ENCODE measurements at regions not wholly inside any gene's neighbourhood (a gene's known extent, or its start where the extent isn't known, plus 50 kb on each side); places are given as distances from the start of the nearest gene placed in this dataset.

DNA sequence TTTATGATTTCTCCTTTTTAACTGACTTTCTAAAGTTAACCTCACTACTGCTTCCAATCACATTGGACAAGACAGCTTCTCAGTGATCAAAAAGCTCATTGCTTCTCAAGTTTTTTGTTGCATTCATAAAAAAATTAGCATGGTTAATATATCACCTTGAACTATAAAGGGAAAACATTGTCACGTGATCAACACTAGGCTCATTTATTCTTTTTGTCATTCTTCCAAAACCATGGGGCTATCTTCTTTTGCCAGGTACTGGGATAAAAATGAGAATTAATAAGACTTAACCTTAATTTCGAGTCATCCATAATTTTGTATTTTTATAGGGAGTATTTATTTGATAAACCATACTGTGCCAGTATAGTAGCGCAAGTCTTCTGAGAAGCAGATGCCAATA, 1105.9 kb upstream of the TENM3 start:
- TF ChIP-seq, protein P1, sequence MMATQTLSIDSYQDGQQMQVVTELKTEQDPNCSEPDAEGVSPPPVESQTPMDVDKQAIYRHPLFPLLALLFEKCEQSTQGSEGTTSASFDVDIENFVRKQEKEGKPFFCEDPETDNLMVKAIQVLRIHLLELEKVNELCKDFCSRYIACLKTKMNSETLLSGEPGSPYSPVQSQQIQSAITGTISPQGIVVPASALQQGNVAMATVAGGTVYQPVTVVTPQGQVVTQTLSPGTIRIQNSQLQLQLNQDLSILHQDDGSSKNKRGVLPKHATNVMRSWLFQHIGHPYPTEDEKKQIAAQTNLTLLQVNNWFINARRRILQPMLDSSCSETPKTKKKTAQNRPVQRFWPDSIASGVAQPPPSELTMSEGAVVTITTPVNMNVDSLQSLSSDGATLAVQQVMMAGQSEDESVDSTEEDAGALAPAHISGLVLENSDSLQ (IDR thresholded peaks at IDR 0.05): no peak
- no peak for TF ChIP-seq STAT1 (conservative IDR thresholded peaks at IDR 0.05)
- TF ChIP-seq, protein P2, sequence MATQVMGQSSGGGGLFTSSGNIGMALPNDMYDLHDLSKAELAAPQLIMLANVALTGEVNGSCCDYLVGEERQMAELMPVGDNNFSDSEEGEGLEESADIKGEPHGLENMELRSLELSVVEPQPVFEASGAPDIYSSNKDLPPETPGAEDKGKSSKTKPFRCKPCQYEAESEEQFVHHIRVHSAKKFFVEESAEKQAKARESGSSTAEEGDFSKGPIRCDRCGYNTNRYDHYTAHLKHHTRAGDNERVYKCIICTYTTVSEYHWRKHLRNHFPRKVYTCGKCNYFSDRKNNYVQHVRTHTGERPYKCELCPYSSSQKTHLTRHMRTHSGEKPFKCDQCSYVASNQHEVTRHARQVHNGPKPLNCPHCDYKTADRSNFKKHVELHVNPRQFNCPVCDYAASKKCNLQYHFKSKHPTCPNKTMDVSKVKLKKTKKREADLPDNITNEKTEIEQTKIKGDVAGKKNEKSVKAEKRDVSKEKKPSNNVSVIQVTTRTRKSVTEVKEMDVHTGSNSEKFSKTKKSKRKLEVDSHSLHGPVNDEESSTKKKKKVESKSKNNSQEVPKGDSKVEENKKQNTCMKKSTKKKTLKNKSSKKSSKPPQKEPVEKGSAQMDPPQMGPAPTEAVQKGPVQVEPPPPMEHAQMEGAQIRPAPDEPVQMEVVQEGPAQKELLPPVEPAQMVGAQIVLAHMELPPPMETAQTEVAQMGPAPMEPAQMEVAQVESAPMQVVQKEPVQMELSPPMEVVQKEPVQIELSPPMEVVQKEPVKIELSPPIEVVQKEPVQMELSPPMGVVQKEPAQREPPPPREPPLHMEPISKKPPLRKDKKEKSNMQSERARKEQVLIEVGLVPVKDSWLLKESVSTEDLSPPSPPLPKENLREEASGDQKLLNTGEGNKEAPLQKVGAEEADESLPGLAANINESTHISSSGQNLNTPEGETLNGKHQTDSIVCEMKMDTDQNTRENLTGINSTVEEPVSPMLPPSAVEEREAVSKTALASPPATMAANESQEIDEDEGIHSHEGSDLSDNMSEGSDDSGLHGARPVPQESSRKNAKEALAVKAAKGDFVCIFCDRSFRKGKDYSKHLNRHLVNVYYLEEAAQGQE (IDR thresholded peaks at IDR 0.05; ENCODE audit: low read depth, low read length): no peak
- TF ChIP-seq ESRRA (IDR thresholded peaks at IDR 0.05; ENCODE audit: low read length): no peak
- TF ChIP-seq CBX3 (IDR thresholded peaks at IDR 0.05; ENCODE audit: borderline replicate concordance, low read depth): no peak
- TF ChIP-seq, protein P3, sequence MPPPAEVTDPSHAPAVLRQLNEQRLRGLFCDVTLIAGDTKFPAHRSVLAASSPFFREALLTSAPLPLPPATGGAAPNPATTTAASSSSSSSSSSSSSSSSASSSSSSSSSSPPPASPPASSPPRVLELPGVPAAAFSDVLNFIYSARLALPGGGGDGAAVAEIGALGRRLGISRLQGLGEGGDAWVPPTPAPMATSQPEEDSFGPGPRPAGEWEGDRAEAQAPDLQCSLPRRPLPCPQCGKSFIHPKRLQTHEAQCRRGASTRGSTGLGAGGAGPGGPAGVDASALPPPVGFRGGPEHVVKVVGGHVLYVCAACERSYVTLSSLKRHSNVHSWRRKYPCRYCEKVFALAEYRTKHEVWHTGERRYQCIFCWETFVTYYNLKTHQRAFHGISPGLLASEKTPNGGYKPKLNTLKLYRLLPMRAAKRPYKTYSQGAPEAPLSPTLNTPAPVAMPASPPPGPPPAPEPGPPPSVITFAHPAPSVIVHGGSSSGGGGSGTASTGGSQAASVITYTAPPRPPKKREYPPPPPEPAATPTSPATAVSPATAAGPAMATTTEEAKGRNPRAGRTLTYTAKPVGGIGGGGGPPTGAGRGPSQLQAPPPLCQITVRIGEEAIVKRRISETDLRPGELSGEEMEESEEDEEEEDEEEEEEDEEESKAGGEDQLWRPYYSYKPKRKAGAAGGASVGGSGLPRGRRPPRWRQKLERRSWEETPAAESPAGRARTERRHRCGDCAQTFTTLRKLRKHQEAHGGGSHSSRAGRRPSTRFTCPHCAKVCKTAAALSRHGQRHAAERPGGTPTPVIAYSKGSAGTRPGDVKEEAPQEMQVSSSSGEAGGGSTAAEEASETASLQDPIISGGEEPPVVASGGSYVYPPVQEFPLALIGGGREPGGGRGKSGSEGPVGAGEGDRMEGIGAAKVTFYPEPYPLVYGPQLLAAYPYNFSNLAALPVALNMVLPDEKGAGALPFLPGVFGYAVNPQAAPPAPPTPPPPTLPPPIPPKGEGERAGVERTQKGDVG (CRISPR knock-in tag; IDR thresholded peaks at IDR 0.05): no peak
- TF ChIP-seq, protein P4, sequence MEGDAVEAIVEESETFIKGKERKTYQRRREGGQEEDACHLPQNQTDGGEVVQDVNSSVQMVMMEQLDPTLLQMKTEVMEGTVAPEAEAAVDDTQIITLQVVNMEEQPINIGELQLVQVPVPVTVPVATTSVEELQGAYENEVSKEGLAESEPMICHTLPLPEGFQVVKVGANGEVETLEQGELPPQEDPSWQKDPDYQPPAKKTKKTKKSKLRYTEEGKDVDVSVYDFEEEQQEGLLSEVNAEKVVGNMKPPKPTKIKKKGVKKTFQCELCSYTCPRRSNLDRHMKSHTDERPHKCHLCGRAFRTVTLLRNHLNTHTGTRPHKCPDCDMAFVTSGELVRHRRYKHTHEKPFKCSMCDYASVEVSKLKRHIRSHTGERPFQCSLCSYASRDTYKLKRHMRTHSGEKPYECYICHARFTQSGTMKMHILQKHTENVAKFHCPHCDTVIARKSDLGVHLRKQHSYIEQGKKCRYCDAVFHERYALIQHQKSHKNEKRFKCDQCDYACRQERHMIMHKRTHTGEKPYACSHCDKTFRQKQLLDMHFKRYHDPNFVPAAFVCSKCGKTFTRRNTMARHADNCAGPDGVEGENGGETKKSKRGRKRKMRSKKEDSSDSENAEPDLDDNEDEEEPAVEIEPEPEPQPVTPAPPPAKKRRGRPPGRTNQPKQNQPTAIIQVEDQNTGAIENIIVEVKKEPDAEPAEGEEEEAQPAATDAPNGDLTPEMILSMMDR (IDR thresholded peaks at IDR 0.05 in 2 of 3, conservative IDR thresholded peaks at IDR 0.05 in 1 of 3; ENCODE audit: control insufficient read depth in 2 of 3, extremely low read depth in 1 of 3, insufficient read depth in 1 of 3, low read depth in 3 of 3, low read length in 3 of 3): no peak
- no peak for TF ChIP-seq DPF2 (IDR thresholded peaks at IDR 0.05)
- TF ChIP-seq RFX5 (IDR thresholded peaks at IDR 0.05; ENCODE audit: low read depth, low read length): no peak

Data from GM12878 (cell line).